HG03439 (cell line): ENCODE measurements at regions not wholly inside any gene's neighbourhood (a gene's known extent, or its start where the extent isn't known, plus 50 kb on each side); places are given as distances from the start of the nearest gene placed in this dataset.

Experiments
- ATAC-seq: cut with Tn5 transposase; IDR thresholded peaks from one replicate; pipeline ENCODE4 v1.9.1; 2021; ENCODE audit warnings: mild to moderate bottlenecking, moderate library complexity; ENCODE audit not compliant: unreplicated experiment

GRCh38 chr7:155360495-155361345, 63.0 kb downstream of the INSIG1 start:
- no peak for ATAC-seq

- no peak for ATAC-seq
Observed at GRCh38 chr7:155361346-155361680, 63.6 kb downstream of the INSIG1 start.

- no peak for ATAC-seq
Observed at GRCh38 chr7:155361947-155362346, 64.3 kb downstream of the INSIG1 start.

- ATAC-seq = no peak
Observed at GRCh38 chr7:155362380-155363145, 64.9 kb downstream of the INSIG1 start.

- ATAC-seq = no peak
Observed at GRCh38 chr7:155363146-155363539, 65.5 kb downstream of the INSIG1 start.

GRCh38 chr7:155363852-155364600, 66.3 kb downstream of the INSIG1 start:
- ATAC-seq = no peak

GRCh38 chr7:155365146-155365874, 67.6 kb downstream of the INSIG1 start:
- no peak for ATAC-seq

GRCh38 chr7:155368894-155369600, 71.4 kb downstream of the INSIG1 start:
- ATAC-seq = no peak

GRCh38 chr7:155369766-155370165, 72.1 kb downstream of the INSIG1 start:
- no peak for ATAC-seq

GRCh38 chr7:155371331-155371883, 73.7 kb downstream of the INSIG1 start:
- ATAC-seq = no peak

GRCh38 chr7:155371884-155372781, 74.5 kb downstream of the INSIG1 start:
- ATAC-seq = no peak

- no peak for ATAC-seq
Observed at GRCh38 chr7:155372782-155373358, 75.2 kb downstream of the INSIG1 start.

GRCh38 chr7:155373359-155374273, 75.9 kb downstream of the INSIG1 start:
- ATAC-seq = no peak

- ATAC-seq = no peak
Observed at GRCh38 chr7:155374276-155375252, 76.9 kb downstream of the INSIG1 start.

- ATAC-seq = no peak
Observed at GRCh38 chr7:155375337-155376277, 77.9 kb downstream of the INSIG1 start.
